ENCODE measurements at regions not wholly inside any gene's neighbourhood (a gene's known extent, or its start where the extent isn't known, plus 50 kb on each side); places are given as distances from the start of the nearest gene placed in this dataset.

- TF ChIP-seq CTCF (IDR thresholded peaks at IDR 0.05; ENCODE audit: borderline replicate concordance, extremely low read depth, low read length, poor library complexity, severe bottlenecking) (no peak), EZH2 (IDR thresholded peaks at IDR 0.05; ENCODE audit: borderline replicate concordance, low read depth, low read length, severe bottlenecking) (no peak)
Measured at GRCh38 chr7:25395976-25396375, 167.7 kb upstream of the NPVF start.
